ENCODE measurements at regions not wholly inside any gene's neighbourhood (a gene's known extent, or its start where the extent isn't known, plus 50 kb on each side); places are given as distances from the start of the nearest gene placed in this dataset.

GRCh38 chr9:129455151-129455995 lies 165.5 kb downstream of the C9orf50 start:
- Histone ChIP-seq H3K27ac (replicated peaks in 1 of 4) (no peak overlapping the region), H3K9me3 (no peaks in the 10 kb centered on the region), H3K27me3 (no peaks in the 10 kb centered on the region), H3K4me3 (no peak overlapping the region), H3K4me1 (peaks cover 31 to 46% (median 40%) of the 10 kb centered on the region in 4 donors), H3K36me3 (no peaks in the 10 kb centered on the region)
- intact Hi-C loops (cut with DNase I) = loop anchor here (5.0 kb wide), 2 partner anchors 38 to 118 kb away; no protein-coding TSS in a partner anchor
- DNase-seq (ENCODE audit: extremely low spot score) = no peak
- TF ChIP-seq POLR2AphosphoS5 (IDR thresholded peaks at IDR 0.05) (no peak), EP300 (IDR thresholded peaks at IDR 0.05) (no peak)
- 76% methylated on average over 10 of the region's 20 CpGs for WGBS

GRCh38 chr9:129454467-129455067 lies 166.3 kb downstream of the C9orf50 start:
- Histone ChIP-seq H3K9me3 (no peaks in the 10 kb centered on the region), H3K4me3 (no peak overlapping the region), H3K27ac (replicated peaks in 1 of 4) (no peak overlapping the region), H3K36me3 (no peaks in the 10 kb centered on the region), H3K4me1 (peaks cover 25 to 39% (median 32%) of the 10 kb centered on the region in 4 donors), H3K27me3 (no peaks in the 10 kb centered on the region)
- intact Hi-C loops (cut with DNase I) = loop anchor here (5.0 kb wide), 2 partner anchors 37 to 117 kb away; no protein-coding TSS in a partner anchor
- WGBS = 94% methylated on average over 8 of the region's 8 CpGs
- no peak for DNase-seq (ENCODE audit: extremely low spot score)
- TF ChIP-seq CTCF (IDR thresholded peaks at IDR 0.05) (no peak), POLR2A (IDR thresholded peaks at IDR 0.05; ENCODE audit: low read depth) (no peak), EP300 (IDR thresholded peaks at IDR 0.05) (no peak), POLR2AphosphoS5 (IDR thresholded peaks at IDR 0.05) (no peak)

GRCh38 chr9:129453734-129454133 lies 167.2 kb downstream of the C9orf50 start:
- Histone ChIP-seq H3K4me1 (peaks cover 17 to 31% (median 24%) of the 10 kb centered on the region in 4 donors), H3K27me3 (no peaks in the 10 kb centered on the region), H3K36me3 (no peaks in the 10 kb centered on the region), H3K4me3 (no peak overlapping the region), H3K27ac (replicated peaks in 1 of 4) (no peak overlapping the region), H3K9me3 (no peaks in the 10 kb centered on the region)
- DNase-seq (ENCODE audit: extremely low spot score) = no peak
- TF ChIP-seq EP300 (IDR thresholded peaks at IDR 0.05) = no peak
- no peak for TF ChIP-seq POLR2AphosphoS5 (IDR thresholded peaks at IDR 0.05)
- no peak for TF ChIP-seq POLR2A (IDR thresholded peaks at IDR 0.05; ENCODE audit: low read depth)
- no peak for TF ChIP-seq CTCF (IDR thresholded peaks at IDR 0.05)
- intact Hi-C loops (cut with DNase I) = no loop called here

- Histone ChIP-seq H3K9me3 (no peaks in the 10 kb centered on the region), H3K4me1 (peaks cover 10 to 23% (median 16%) of the 10 kb centered on the region in 4 donors), H3K27ac (replicated peaks in 1 of 4) (peak overlapping the region; percentile 56 to 73 (median 60)), H3K4me3 (no peak overlapping the region), H3K27me3 (no peaks in the 10 kb centered on the region), H3K36me3 (no peaks in the 10 kb centered on the region)
- TF ChIP-seq CTCF (IDR thresholded peaks at IDR 0.05) = no peak
- no peak for TF ChIP-seq POLR2A (IDR thresholded peaks at IDR 0.05; ENCODE audit: low read depth)
- no peak for TF ChIP-seq EP300 (IDR thresholded peaks at IDR 0.05)
- no peak for TF ChIP-seq POLR2AphosphoS5 (IDR thresholded peaks at IDR 0.05)
- intact Hi-C loops (cut with DNase I) = no loop called here
- DNase-seq (ENCODE audit: extremely low spot score) = no peak
- 65% methylated on average over 10 of the region's 10 CpGs for WGBS
These were observed 169.2 kb downstream of the C9orf50 start for GRCh38 chr9:129451669-129452068.

GRCh38 chr9:129451089-129451656 lies 169.7 kb downstream of the C9orf50 start:
- 55% methylated on average over 15 of the region's 19 CpGs for WGBS
- Histone ChIP-seq H3K27me3 (no peaks in the 10 kb centered on the region), H3K4me1 (peaks cover 10 to 23% (median 16%) of the 10 kb centered on the region in 4 donors), H3K36me3 (no peaks in the 10 kb centered on the region), H3K27ac (replicated peaks in 1 of 4) (peak overlapping the region; percentile 56 to 73 (median 60)), H3K9me3 (no peaks in the 10 kb centered on the region), H3K4me3 (no peak overlapping the region)
- no peak for DNase-seq (ENCODE audit: extremely low spot score)
- TF ChIP-seq EP300 (IDR thresholded peaks at IDR 0.05) (no peak), POLR2A (IDR thresholded peaks at IDR 0.05; ENCODE audit: low read depth) (no peak), POLR2AphosphoS5 (IDR thresholded peaks at IDR 0.05) (no peak), CTCF (IDR thresholded peaks at IDR 0.05) (no peak)
- intact Hi-C loops (cut with DNase I) = no loop called here

Data from esophagus muscularis mucosa (tissue), 4 donors.